Neural progenitor cell (in vitro differentiated cells): ENCODE measurements at regions not wholly inside any gene's neighbourhood (a gene's known extent, or its start where the extent isn't known, plus 50 kb on each side); places are given as distances from the start of the nearest gene placed in this dataset.

ENCODE experiments used
- DNase-seq: peaks from one replicate; pipeline ENCODE4 v3.0.0-alpha.2; 2016; ENCODE audit warnings: low spot score
- H2AFZ ChIP-seq: fragments of 200-600 bp; sonication (generic); replicated peaks from 2 replicates; pipeline ENCODE4 v1.6.1; 2016; ENCODE audit warnings: antibody characterized with exemption
- H3F3A ChIP-seq: fragments of 200-600 bp; sonication (generic); 2 replicates; pipeline ENCODE4 v1.6.1; 2016; ENCODE audit warnings: antibody characterized with exemption, low read depth
- H3K27ac ChIP-seq: fragments of 200-600 bp; sonication (generic); 2 replicates; pipeline ENCODE4 v1.5.1; 2016; ENCODE audit warnings: mild to moderate bottlenecking
- H3K27me3 ChIP-seq: fragments of 200-600 bp; sonication (generic); 2 replicates; pipeline ENCODE4 v1.6.1; 2016; ENCODE audit warnings: mild to moderate bottlenecking, moderate library complexity
- H3K36me3 ChIP-seq: fragments of 200-600 bp; sonication (generic); 2 replicates; pipeline ENCODE4 v1.5.1; 2016
- H3K4me1 ChIP-seq: fragments of 200-600 bp; sonication (generic); 2 replicates; pipeline ENCODE4 v1.6.1; 2016; ENCODE audit warnings: mixed run types
- H3K4me2 ChIP-seq: fragments of 200-600 bp; sonication (generic); 2 replicates; pipeline ENCODE4 v1.6.1; 2016
- H3K4me3 ChIP-seq: fragments of 200-600 bp; sonication (generic); 2 replicates; pipeline ENCODE4 v1.5.1; 2016
- H3K79me2 ChIP-seq: fragments of 200-600 bp; sonication (generic); 2 replicates; pipeline ENCODE4 v1.6.1; 2016; ENCODE audit warnings: low read depth
- H3K9ac ChIP-seq: fragments of 200-600 bp; sonication (generic); 2 replicates; pipeline ENCODE4 v1.6.1; 2016
- H3K9me3 ChIP-seq: fragments of 200-600 bp; sonication (generic); 2 replicates; pipeline ENCODE4 v1.5.1; 2016; ENCODE audit warnings: low read depth
- H4K20me1 ChIP-seq: fragments of 200-600 bp; sonication (generic); 2 replicates; pipeline ENCODE4 v1.6.1; 2016; ENCODE audit warnings: low read depth
- H3K27ac Mint-ChIP-seq: 3 replicates; pipeline ENCODE4 v1.8.0; 2021; ENCODE audit warnings: mixed read lengths
- H3K27me3 Mint-ChIP-seq: 2 replicates; pipeline ENCODE4 v1.8.0; 2022; ENCODE audit warnings: low read depth, mild to moderate bottlenecking, inconsistent platforms, moderate library complexity, mixed read lengths; ENCODE audit not compliant: insufficient read depth
- H3K36me3 Mint-ChIP-seq: 3 replicates; pipeline ENCODE4 v1.8.0; 2021; ENCODE audit warnings: mixed read lengths
- H3K4me1 Mint-ChIP-seq: 3 replicates; pipeline ENCODE4 v1.8.0; 2021; ENCODE audit warnings: mixed read lengths
- H3K4me3 Mint-ChIP-seq: 3 replicates; pipeline ENCODE4 v1.8.0; 2021; ENCODE audit warnings: mild to moderate bottlenecking, moderate library complexity, mixed read lengths
- H3K9me3 Mint-ChIP-seq: 3 replicates; pipeline ENCODE4 v1.8.0; 2020; ENCODE audit warnings: mixed read lengths
- CTCF ChIP-seq: fragments of 200-600 bp; sonication (generic); IDR thresholded peaks from 2 replicates; pipeline ENCODE4 v1.5.1; 2017; ENCODE audit warnings: antibody characterized with exemption, mild to moderate bottlenecking
- EZH2 ChIP-seq: fragments of 200-600 bp; sonication (generic); IDR thresholded peaks from 2 replicates; pipeline ENCODE4 v1.6.1; 2017; ENCODE audit warnings: antibody characterized with exemption, mild to moderate bottlenecking, moderate library complexity
- EZH2phosphoT487 ChIP-seq: fragments of 200-600 bp; sonication (generic); IDR thresholded peaks from 2 replicates; pipeline ENCODE4 v1.6.1; 2017; ENCODE audit warnings: antibody characterized with exemption

- Histone ChIP-seq H3K9me3 (no peaks in the 10 kb centered on the region), H3K36me3 (no peaks in the 10 kb centered on the region), H3K4me2 (no peak overlapping the region), H3K27ac (no peak overlapping the region), H3F3A (no peaks in the 10 kb centered on the region), H3K9ac (no peak overlapping the region), H3K4me3 (no peak overlapping the region), H2AFZ (no peak overlapping the region), H4K20me1 (no peaks in the 10 kb centered on the region), H3K79me2 (no peaks in the 10 kb centered on the region), H3K4me1 (no peaks in the 10 kb centered on the region), H3K27me3 (no peaks in the 10 kb centered on the region)
- Mint-ChIP-seq H3K27ac (no peak overlapping the region), H3K4me1 (peaks cover 3% of the 10 kb centered on the region), H3K9me3 (no peaks in the 10 kb centered on the region), H3K4me3 (no peak overlapping the region), H3K36me3 (no peaks in the 10 kb centered on the region), H3K27me3 (no peaks in the 10 kb centered on the region)
- no peak for TF ChIP-seq EZH2
- TF ChIP-seq CTCF, result no peak
- no peak for TF ChIP-seq EZH2phosphoT487
- no peak for DNase-seq
Observed at GRCh38 chr4:96186593-96186992, 346.7 kb downstream of the PDHA2 start.

GRCh38 chr4:96189761-96190160, 349.9 kb downstream of the PDHA2 start:
- no peaks in the 10 kb centered on the region for H3K27me3 Mint-ChIP-seq
- H3K4me2 ChIP-seq, result no peak overlapping the region
- no peaks in the 10 kb centered on the region for H3K79me2 ChIP-seq
- no peaks in the 10 kb centered on the region for H3K4me1 Mint-ChIP-seq
- no peaks in the 10 kb centered on the region for H3K36me3 ChIP-seq
- H3K4me3 ChIP-seq, result no peak overlapping the region
- H3F3A ChIP-seq, result no peaks in the 10 kb centered on the region
- H3K36me3 Mint-ChIP-seq, result no peaks in the 10 kb centered on the region
- H2AFZ ChIP-seq, result no peak overlapping the region
- no peak overlapping the region for H3K27ac ChIP-seq
- H3K9me3 Mint-ChIP-seq, result no peaks in the 10 kb centered on the region
- H3K27ac Mint-ChIP-seq, result no peak overlapping the region
- no peaks in the 10 kb centered on the region for H3K4me1 ChIP-seq
- no peaks in the 10 kb centered on the region for H3K27me3 ChIP-seq
- H3K9ac ChIP-seq, result no peak overlapping the region
- H3K4me3 Mint-ChIP-seq, result no peak overlapping the region
- H4K20me1 ChIP-seq, result no peaks in the 10 kb centered on the region
- DNase-seq, result no peak
- TF ChIP-seq EZH2phosphoT487, result no peak
- no peak for TF ChIP-seq CTCF
- no peaks in the 10 kb centered on the region for H3K9me3 ChIP-seq

- Mint-ChIP-seq H3K4me3 (no peak overlapping the region), H3K4me1 (peaks cover 3% of the 10 kb centered on the region), H3K27ac (no peak overlapping the region), H3K9me3 (no peaks in the 10 kb centered on the region), H3K36me3 (no peaks in the 10 kb centered on the region), H3K27me3 (peaks cover 2% of the 10 kb centered on the region)
- Histone ChIP-seq H3K4me3 (no peak overlapping the region), H3K9me3 (no peaks in the 10 kb centered on the region), H3K9ac (no peak overlapping the region), H3K79me2 (no peaks in the 10 kb centered on the region), H2AFZ (no peak overlapping the region), H3K27ac (no peak overlapping the region), H3K36me3 (no peaks in the 10 kb centered on the region), H3F3A (no peaks in the 10 kb centered on the region), H3K4me2 (no peak overlapping the region), H3K4me1 (no peaks in the 10 kb centered on the region), H3K27me3 (no peaks in the 10 kb centered on the region), H4K20me1 (no peaks in the 10 kb centered on the region)
- TF ChIP-seq CTCF (no peak), EZH2phosphoT487 (no peak), EZH2 (no peak)
- no peak for DNase-seq
Observed at GRCh38 chr4:96193061-96193460, 353.2 kb downstream of the PDHA2 start.

DNA sequence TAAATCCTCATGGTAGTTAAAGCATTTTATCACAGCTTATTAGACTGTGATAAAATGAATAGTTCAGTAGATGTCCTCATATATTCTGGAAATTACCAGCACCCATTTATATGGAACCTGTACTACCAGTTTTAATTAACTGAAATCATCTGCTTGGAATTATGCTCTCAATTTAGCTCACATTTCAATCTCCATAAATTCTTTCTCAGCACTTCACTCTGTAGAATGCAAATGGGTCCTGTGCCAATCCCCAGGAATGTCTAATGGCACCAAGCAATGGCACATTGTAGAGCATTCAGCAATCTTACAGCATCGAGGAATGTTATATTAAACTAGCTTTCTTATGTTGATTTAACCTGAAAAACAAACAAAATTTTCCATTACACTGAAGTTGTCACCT, 355.1 kb downstream of the PDHA2 start:
- Histone ChIP-seq H3K36me3 (no peaks in the 10 kb centered on the region), H4K20me1 (no peaks in the 10 kb centered on the region), H3K27me3 (no peaks in the 10 kb centered on the region), H3K4me3 (no peak overlapping the region), H3K9ac (no peak overlapping the region), H2AFZ (no peak overlapping the region), H3K9me3 (no peaks in the 10 kb centered on the region), H3K79me2 (no peaks in the 10 kb centered on the region), H3F3A (no peaks in the 10 kb centered on the region), H3K27ac (no peak overlapping the region), H3K4me1 (no peaks in the 10 kb centered on the region), H3K4me2 (no peak overlapping the region)
- H3K27me3 Mint-ChIP-seq, result peaks cover 2% of the 10 kb centered on the region
- no peak overlapping the region for H3K4me3 Mint-ChIP-seq
- DNase-seq, result no peak
- no peaks in the 10 kb centered on the region for H3K9me3 Mint-ChIP-seq
- no peak overlapping the region for H3K27ac Mint-ChIP-seq
- TF ChIP-seq CTCF, result no peak
- TF ChIP-seq EZH2, result no peak
- TF ChIP-seq EZH2phosphoT487, result no peak
- H3K4me1 Mint-ChIP-seq, result peaks cover 3% of the 10 kb centered on the region
- H3K36me3 Mint-ChIP-seq, result no peaks in the 10 kb centered on the region
